HFFc6 (cell line): ENCODE measurements at regions not wholly inside any gene's neighbourhood (a gene's known extent, or its start where the extent isn't known, plus 50 kb on each side); places are given as distances from the start of the nearest gene placed in this dataset.
A peak's percentile ranks its signal among the peaks of the same experiment; 100 is the strongest.

Source experiments
- DNase-seq: peaks from one replicate; pipeline ENCODE4 v3.0.0-alpha.2; 2018
- H3K27ac Mint-ChIP-seq: 2 replicates; pipeline ENCODE4 v1.8.0; 2020; ENCODE audit warnings: mild to moderate bottlenecking, mixed read lengths
- H3K27me3 Mint-ChIP-seq: 2 replicates; pipeline ENCODE4 v1.8.0; 2021; ENCODE audit warnings: mild to moderate bottlenecking, moderate library complexity, mixed read lengths; ENCODE audit not compliant: insufficient read depth
- H3K36me3 Mint-ChIP-seq: 2 replicates; pipeline ENCODE4 v1.8.0; 2021; ENCODE audit warnings: low read depth, mixed read lengths
- H3K4me1 Mint-ChIP-seq: 2 replicates; pipeline ENCODE4 v1.8.0; 2020; ENCODE audit warnings: low read depth, mixed read lengths
- H3K4me3 Mint-ChIP-seq: 2 replicates; pipeline ENCODE4 v1.8.0; 2020; ENCODE audit warnings: mild to moderate bottlenecking, moderate library complexity, mixed read lengths
- H3K9me3 Mint-ChIP-seq: 2 replicates; pipeline ENCODE4 v1.8.0; 2020; ENCODE audit warnings: mild to moderate bottlenecking, mixed read lengths
- TF ChIP-seq, protein P1 (sequence below): fragments of 200-600 bp; sonication (generic); IDR thresholded peaks from 2 replicates; pipeline ENCODE4 v1.5.0; 2021; ENCODE audit warnings: antibody characterized with exemption, mild to moderate bottlenecking

DNA sequence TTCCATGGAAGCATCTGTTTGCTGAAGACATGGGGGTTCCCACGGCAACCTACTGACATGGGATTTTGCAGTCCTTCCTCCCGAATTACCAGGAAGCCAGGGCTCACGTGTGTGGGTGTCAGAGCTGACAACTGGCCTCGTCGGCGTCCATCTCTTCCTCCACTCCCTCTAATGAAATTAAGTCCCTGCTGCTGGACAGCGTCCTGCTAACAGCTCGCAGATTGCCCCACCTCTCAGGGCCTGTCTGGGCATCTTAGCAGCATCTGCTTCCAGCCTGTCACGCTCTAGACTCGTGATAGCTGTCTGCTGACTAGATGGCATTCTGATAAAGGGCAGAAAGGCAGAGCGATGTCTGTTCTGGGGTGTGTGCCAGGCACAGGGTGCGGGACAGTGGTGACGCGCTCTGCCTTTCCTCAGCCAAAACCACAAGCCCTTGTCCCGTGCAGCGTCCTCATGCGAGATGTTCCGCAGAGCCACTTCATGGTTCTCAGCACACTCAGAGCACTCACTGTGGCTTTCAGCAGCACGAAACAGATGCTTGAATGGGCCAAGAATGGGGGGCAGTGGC lies 161.1 kb downstream of the ARL4C start:
- Mint-ChIP-seq H3K4me1 (peaks cover 13% of the 10 kb centered on the region), H3K36me3 (peaks cover 4% of the 10 kb centered on the region; the same call in 1 of the 2 replicates), H3K27me3 (peaks cover 24% of the 10 kb centered on the region), H3K9me3 (no peaks in the 10 kb centered on the region), H3K27ac (peak overlapping the region; percentile 56), H3K4me3 (peak overlapping the region; percentile 55)
- TF ChIP-seq, protein P1, sequence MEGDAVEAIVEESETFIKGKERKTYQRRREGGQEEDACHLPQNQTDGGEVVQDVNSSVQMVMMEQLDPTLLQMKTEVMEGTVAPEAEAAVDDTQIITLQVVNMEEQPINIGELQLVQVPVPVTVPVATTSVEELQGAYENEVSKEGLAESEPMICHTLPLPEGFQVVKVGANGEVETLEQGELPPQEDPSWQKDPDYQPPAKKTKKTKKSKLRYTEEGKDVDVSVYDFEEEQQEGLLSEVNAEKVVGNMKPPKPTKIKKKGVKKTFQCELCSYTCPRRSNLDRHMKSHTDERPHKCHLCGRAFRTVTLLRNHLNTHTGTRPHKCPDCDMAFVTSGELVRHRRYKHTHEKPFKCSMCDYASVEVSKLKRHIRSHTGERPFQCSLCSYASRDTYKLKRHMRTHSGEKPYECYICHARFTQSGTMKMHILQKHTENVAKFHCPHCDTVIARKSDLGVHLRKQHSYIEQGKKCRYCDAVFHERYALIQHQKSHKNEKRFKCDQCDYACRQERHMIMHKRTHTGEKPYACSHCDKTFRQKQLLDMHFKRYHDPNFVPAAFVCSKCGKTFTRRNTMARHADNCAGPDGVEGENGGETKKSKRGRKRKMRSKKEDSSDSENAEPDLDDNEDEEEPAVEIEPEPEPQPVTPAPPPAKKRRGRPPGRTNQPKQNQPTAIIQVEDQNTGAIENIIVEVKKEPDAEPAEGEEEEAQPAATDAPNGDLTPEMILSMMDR: no peak
- peak; percentile 81 for DNase-seq

DNA sequence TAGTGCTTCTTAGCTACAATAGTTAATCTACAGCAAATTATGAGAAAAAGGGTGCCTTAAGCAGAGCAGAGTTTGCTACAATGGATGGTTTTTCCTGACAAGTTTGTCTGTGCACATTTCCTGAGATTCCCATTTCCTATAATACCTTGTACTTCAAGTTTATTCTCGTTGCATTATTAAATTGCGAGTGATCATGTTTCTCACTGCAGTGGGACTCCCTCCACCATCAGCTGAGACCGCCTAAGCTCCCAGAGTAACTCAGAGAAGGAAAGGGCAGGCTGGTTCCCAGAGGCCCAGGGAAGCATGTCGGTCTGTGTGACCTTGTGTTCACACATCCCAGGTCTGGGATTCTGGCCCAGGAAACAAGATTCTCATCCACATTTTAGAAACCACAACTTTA lies 162.1 kb downstream of the ARL4C start:
- Mint-ChIP-seq H3K4me1 (peaks cover 9% of the 10 kb centered on the region), H3K27me3 (peaks cover 24% of the 10 kb centered on the region), H3K36me3 (peaks cover 3% of the 10 kb centered on the region; the same call in 1 of the 2 replicates), H3K4me3 (no peak overlapping the region), H3K27ac (no peak overlapping the region), H3K9me3 (no peaks in the 10 kb centered on the region)
- DNase-seq: no peak
- TF ChIP-seq, protein P1: no peak

DNA sequence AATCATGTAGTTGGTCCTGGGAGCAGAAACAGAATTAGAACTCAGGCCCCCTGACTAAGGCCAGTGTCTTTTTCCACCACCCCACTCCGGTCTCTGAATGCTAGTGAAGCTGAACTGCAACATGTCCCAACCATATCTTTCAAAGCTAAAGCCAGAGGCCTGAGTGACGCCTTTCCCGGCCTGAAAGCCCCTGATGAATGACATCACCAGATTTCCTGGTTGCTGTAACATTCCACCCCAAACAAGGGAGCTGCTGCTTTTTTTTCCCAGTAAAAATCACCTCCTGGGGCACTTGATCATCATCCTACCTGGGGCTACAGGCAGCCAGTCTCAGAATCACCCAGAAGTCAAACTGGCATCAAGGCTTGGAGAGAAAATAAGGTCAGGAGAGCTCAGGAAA lies 162.7 kb downstream of the ARL4C start:
- H3K36me3 Mint-ChIP-seq: no peaks in the 10 kb centered on the region
- peaks cover 23% of the 10 kb centered on the region for H3K27me3 Mint-ChIP-seq
- H3K4me3 Mint-ChIP-seq: no peak overlapping the region
- TF ChIP-seq, protein P1: no peak
- peaks cover 9% of the 10 kb centered on the region for H3K4me1 Mint-ChIP-seq
- H3K27ac Mint-ChIP-seq: no peak overlapping the region
- no peaks in the 10 kb centered on the region for H3K9me3 Mint-ChIP-seq
- no peak for DNase-seq

DNA sequence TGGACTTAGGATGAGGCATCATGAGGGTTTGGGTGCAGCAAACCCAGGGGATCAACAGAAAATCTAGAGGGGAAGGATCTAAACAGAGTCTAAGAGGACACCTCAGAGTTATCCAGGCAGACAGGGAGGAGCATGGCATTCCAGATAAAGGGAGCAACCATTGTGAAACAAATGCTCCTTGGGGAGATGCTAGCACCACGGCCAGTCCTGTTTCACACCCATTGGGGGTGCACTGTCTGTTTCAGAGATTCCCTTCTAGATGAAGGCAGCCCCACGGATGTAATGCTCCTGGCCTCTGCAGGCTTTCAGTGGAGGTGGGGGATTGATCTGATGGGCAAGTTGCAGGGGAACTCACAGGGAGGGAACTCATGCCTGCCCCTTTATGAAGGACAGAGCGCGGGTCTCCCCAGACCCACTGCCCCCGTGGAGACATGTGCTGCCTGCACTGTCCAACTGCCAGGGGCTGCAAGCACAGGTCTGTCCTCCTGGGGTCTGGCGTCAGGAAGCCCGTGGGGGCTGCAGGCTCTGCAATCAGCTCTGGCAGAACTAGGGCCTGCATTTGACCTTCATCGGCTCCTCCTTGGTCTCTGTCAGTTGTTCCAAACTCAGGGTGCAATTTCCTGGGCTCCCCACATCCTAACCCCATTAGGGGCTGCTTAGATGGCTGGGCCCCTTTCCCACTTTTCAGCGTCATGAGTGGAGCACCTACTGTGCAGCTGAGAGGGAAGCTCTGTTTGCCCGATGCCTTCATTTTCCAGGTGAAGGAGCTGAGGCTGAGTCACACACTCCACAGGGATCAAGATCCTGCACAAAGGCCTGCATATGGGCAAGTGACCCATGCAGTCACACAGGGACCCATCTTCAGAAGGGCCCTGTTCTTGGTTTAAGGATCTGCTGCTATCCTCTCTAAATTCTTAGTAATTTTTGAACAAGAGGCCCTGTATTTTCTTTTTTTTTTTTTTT lies 163.4 kb downstream of the ARL4C start:
- no peak overlapping the region for H3K27ac Mint-ChIP-seq
- TF ChIP-seq, protein P1: no peak

DNA sequence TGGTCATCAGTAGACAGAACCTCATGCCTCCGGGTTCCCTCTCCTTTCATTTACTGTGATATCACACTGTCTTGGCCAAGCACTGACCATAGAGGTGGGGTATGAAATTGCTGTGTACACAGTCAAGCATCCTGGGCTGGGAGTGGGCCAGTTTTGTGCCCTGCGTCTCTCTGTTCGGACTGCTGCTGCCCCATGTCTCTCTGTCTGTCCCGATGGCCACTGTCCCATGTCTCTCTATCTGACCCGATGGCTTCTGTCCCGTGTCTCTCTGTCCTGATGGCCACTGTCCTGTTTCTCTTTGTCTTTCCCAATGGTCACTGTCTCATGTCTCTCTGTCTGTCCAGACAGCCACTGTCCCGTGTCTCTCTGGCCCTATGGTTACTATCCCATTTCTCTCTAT lies 164.9 kb downstream of the ARL4C start:
- H3K27me3 Mint-ChIP-seq: peaks cover 30% of the 10 kb centered on the region
- H3K27ac Mint-ChIP-seq: no peak overlapping the region
- no peaks in the 10 kb centered on the region for H3K9me3 Mint-ChIP-seq
- TF ChIP-seq, protein P1: no peak
- H3K4me3 Mint-ChIP-seq: no peak overlapping the region
- H3K4me1 Mint-ChIP-seq: peaks cover 9% of the 10 kb centered on the region
- no peak for DNase-seq
- no peaks in the 10 kb centered on the region for H3K36me3 Mint-ChIP-seq

More for the DNA sequence above, 163.4 kb downstream of the ARL4C start:
- no peaks in the 10 kb centered on the region for H3K36me3 Mint-ChIP-seq
- no peak for DNase-seq
- H3K4me1 Mint-ChIP-seq: peaks cover 9% of the 10 kb centered on the region
- H3K9me3 Mint-ChIP-seq: no peaks in the 10 kb centered on the region
- peaks cover 20% of the 10 kb centered on the region for H3K27me3 Mint-ChIP-seq
- H3K4me3 Mint-ChIP-seq: no peak overlapping the region
